GM21360 (cell line): ENCODE measurements at regions not wholly inside any gene's neighbourhood (a gene's known extent, or its start where the extent isn't known, plus 50 kb on each side); places are given as distances from the start of the nearest gene placed in this dataset.
"Not testable (repeated sequence)": the region's sequence is repeated elsewhere in the genome, so short reads cannot be mapped to it uniquely, and the experiment has no call there.

Experiments used
- ATAC-seq: cut with Tn5 transposase; IDR thresholded peaks from one replicate; pipeline ENCODE4 v1.9.1; 2021; ENCODE audit warnings: mild to moderate bottlenecking, moderate library complexity; ENCODE audit not compliant: unreplicated experiment

- not testable (repeated sequence) for ATAC-seq
Observed at GRCh38 chr7:149930374-149931068, 56.8 kb downstream of the ATP6V0E2 start.

GRCh38 chr7:149933776-149934175 is 60.0 kb downstream of the ATP6V0E2 start:
- not testable (repeated sequence) for ATAC-seq

- ATAC-seq: not testable (repeated sequence)
Observed at GRCh38 chr7:149947346-149947745, 73.6 kb downstream of the ATP6V0E2 start.

- ATAC-seq: not testable (repeated sequence)
Observed at GRCh38 chr7:149948444-149948843, 74.7 kb downstream of the ATP6V0E2 start.

- not testable (repeated sequence) for ATAC-seq
Observed at GRCh38 chr7:149949863-149950577, 76.3 kb downstream of the ATP6V0E2 start.

- not testable (repeated sequence) for ATAC-seq
Observed at GRCh38 chr7:149950578-149950924, 76.8 kb downstream of the ATP6V0E2 start.

- ATAC-seq: not testable (repeated sequence)
Observed at GRCh38 chr7:149951579-149951978, 77.8 kb downstream of the ATP6V0E2 start.

GRCh38 chr7:149958880-149959279 is 85.1 kb downstream of the ATP6V0E2 start:
- ATAC-seq: not testable (repeated sequence)

- ATAC-seq: not testable (repeated sequence)
Observed at GRCh38 chr7:149960863-149961262, 87.1 kb downstream of the ATP6V0E2 start.

GRCh38 chr7:149961878-149962277 is 88.1 kb downstream of the ATP6V0E2 start:
- ATAC-seq: not testable (repeated sequence)

GRCh38 chr7:149962685-149963319 is 89.0 kb downstream of the ATP6V0E2 start:
- ATAC-seq: not testable (repeated sequence)

GRCh38 chr7:149963985-149964384 is 90.2 kb downstream of the ATP6V0E2 start:
- ATAC-seq: not testable (repeated sequence)

- not testable (repeated sequence) for ATAC-seq
Observed at GRCh38 chr7:149966444-149966843, 92.7 kb downstream of the ATP6V0E2 start.

GRCh38 chr7:149972977-149973376 is 99.2 kb downstream of the ATP6V0E2 start:
- ATAC-seq: not testable (repeated sequence)

GRCh38 chr7:149973681-149974080 is 99.9 kb downstream of the ATP6V0E2 start:
- not testable (repeated sequence) for ATAC-seq

GRCh38 chr7:149975608-149976007 is 101.8 kb downstream of the ATP6V0E2 start:
- ATAC-seq: not testable (repeated sequence)

- not testable (repeated sequence) for ATAC-seq
Observed at GRCh38 chr7:149978537-149978936, 104.8 kb downstream of the ATP6V0E2 start.

- ATAC-seq: not testable (repeated sequence)
Observed at GRCh38 chr7:149978944-149979343, 105.2 kb downstream of the ATP6V0E2 start.

GRCh38 chr7:149982537-149983112 is 108.9 kb downstream of the ATP6V0E2 start:
- not testable (repeated sequence) for ATAC-seq

- ATAC-seq: not testable (repeated sequence)
Observed at GRCh38 chr7:149986866-149987265, 113.1 kb downstream of the ATP6V0E2 start.

GRCh38 chr7:149991652-149992302 is 118.0 kb downstream of the ATP6V0E2 start:
- not testable (repeated sequence) for ATAC-seq
